Ramos (cell line): ENCODE measurements at regions not wholly inside any gene's neighbourhood (a gene's known extent, or its start where the extent isn't known, plus 50 kb on each side); places are given as distances from the start of the nearest gene placed in this dataset.

Source experiments
- in situ Hi-C: fragments of 300-500 bp; cut with MboI; formaldehyde crosslinking; loops from one replicate; pipeline ENCODE4 v1.14.3; 2022; ENCODE audit warnings: low sequenced_read_pairs; ENCODE audit not compliant: unreplicated experiment

DNA sequence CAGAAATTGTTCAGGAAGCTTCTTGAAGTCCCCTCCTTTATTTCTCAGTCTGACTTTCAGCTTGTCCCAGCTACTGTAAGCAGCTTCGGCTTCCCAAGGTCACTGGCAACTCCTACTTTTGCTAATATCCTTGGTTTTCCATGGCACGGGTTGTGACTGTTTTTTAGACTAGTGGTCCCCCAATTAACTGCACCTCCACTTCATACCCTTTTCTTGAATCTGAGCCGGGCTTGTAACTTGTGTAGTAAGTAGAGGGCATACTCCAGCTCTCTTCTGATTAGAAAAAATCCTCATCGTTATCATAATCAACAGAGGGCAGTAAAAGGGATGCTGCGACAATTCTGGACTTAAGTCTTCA, 162.3 kb upstream of the TNFAIP3 start:
- in situ Hi-C loops = loop anchor here (5.0 to 25.0 kb wide), 3 partner anchors 163 to 408 kb away; partner anchors contain the start of genes PERP and TNFAIP3

DNA sequence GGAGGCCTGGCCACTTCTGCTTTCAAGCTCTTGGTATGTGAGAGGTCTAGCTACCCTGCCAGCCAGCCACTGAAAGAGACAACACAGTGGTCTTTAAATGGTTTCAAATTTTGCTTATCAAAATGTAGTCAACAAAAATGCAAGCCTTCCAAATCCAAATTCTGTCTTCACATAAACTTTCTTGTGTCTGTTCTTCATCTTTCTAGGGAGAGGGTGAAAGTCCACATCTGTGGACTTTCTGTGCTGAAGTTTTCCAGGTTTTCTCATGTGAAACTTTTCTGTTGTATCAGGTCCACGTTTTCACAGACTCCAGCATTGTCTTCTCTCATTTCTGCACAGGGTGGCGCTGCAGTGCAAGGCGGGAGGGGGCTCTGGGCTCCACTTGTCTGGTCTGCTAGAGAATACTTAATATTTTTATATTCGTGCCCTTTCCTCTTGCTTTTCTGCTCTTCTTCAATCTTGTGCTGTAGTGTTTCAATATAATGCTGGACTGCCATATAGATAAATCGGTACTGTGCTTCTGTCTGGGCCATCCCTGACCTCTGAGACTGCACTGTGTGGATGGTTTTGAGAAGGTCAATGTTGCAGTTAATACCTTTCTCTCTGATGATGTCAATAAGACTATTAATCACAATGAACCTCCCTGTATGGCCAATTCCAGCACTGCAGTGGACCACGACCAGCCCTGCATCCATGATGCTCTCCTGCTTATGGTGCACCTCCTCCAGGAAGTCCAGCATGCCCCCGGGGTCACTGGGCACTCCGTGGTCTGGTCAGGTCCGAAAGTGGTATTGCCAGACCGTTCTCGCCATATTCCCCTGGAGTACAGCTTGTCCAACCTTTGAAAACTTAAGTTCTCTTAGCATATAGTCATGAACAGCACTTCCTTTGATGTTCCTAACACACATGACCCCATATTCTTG, 161.6 kb upstream of the TNFAIP3 start:
- in situ Hi-C loops = loop anchor here (5.0 to 25.0 kb wide), 3 partner anchors 162 to 407 kb away; partner anchors contain the start of genes PERP and TNFAIP3

DNA sequence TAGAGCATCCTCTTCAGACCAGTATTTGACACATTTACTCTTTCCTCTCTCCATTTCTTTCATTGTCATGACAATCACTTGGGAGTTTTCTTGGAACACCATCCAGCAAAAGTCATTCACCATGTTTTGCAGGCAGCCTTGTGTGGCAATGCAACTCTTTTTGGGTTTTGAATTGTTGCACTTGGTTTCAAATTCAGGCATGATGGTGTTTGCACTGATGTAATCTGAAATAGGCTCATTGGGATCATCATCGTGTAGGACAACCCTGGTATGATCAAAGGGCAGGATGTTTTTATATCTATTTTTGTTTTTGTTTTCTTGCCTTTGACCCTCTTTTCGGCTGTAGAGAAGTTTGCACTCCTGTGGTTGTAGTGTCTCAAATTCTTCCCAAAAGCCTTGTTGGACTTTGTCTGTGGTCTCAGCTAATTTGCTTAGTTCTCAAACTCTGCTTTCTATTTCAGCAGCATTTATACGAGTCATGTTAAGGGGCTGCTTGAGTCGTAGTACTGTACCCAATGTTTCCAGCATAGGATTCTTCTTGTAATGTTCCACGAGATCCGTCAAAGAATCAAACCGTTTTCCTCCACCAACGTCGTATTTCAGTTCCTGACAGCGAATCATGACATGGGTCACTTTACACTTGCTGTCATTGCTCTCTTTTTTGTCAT, 160.8 kb upstream of the TNFAIP3 start:
- in situ Hi-C loops = loop anchor here (5.0 to 25.0 kb wide), 3 partner anchors 161 to 406 kb away; partner anchors contain the start of genes PERP and TNFAIP3

DNA sequence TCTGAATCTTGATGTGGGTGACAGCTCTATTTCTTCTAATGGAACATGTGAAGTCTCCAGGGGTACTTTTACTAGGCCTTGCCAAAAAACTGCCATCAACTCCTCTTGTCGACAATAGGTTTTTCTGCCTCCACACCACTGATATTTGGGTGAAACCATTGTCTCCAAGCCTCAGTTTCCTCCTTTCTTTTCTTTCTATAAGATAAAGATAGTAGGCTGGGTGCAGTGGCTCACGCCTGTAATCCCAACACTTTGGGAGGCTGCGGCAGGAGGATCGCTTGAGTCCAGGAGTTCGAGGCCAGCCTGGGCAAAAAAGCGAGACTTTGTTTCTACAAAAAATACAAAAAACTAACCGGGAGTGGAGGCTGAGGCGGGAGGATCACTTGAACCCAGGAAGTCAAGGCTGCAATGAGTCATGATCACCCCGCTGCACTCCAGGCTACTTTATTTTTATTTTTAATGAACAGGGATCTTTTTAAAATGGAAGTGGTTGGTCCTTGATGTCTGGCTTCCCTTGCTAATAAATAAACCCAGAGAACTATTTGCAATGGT, 159.9 kb upstream of the TNFAIP3 start:
- in situ Hi-C loops = loop anchor here (5.0 to 25.0 kb wide), 3 partner anchors 160 to 405 kb away; partner anchors contain the start of genes PERP and TNFAIP3

DNA sequence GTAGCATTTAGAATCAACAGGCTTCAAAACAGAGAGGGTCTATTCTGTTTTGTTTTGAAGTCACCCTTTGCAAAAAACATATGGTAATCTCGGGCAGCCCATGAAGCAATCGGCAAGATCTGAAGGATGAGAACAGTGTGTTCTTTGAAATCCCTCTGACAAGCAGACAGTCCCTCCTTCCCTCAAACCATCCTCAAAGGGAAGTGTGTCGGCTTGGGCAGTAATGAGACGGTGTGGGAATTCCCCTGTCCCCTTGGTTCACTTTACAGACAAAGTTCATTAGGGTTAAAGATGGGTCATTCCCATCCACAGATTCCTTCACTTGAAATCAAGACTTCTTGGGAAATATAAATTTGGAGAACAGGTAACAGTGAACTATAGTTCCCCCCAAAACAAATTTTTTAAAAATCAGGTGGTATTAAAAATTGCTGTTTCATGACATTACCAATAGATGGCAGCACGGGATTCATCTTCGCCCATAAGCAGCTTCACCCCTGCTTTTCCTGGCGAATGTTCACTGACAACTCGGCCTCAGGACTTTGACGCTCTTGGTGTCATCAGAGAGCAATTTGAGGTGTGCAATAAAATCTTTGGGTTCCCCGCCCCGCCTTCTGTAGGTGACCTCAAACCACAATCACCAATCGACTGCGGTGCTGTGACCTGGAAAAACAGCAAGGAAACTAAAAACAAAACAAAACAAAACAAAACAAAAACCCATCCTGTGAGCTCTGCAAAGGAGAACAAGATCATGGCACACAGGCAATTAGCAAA, 159.3 kb upstream of the TNFAIP3 start:
- in situ Hi-C loops = loop anchor here (5.0 to 25.0 kb wide), 3 partner anchors 160 to 405 kb away; partner anchors contain the start of genes PERP and TNFAIP3

DNA sequence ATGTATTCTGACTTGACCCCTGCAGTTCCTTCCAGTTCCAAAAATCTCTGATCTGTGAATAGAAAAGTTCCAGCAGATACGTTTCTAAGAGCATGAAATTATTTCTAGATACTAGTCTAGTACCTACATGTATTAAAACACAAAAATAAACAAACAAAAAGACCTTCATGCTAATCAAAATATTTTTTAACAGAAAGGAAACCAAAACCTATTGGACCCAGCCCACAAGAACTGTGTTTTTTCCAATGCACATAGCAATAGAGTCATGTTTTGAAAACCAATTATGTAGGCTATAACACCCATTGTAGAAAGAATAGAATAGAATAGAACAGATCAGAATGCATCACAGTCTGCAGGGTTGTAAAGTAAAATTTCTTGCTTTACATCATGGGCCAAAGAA, 158.6 kb upstream of the TNFAIP3 start:
- in situ Hi-C loops = loop anchor here (5.0 to 25.0 kb wide), 3 partner anchors 159 to 404 kb away; partner anchors contain the start of genes PERP and TNFAIP3

DNA sequence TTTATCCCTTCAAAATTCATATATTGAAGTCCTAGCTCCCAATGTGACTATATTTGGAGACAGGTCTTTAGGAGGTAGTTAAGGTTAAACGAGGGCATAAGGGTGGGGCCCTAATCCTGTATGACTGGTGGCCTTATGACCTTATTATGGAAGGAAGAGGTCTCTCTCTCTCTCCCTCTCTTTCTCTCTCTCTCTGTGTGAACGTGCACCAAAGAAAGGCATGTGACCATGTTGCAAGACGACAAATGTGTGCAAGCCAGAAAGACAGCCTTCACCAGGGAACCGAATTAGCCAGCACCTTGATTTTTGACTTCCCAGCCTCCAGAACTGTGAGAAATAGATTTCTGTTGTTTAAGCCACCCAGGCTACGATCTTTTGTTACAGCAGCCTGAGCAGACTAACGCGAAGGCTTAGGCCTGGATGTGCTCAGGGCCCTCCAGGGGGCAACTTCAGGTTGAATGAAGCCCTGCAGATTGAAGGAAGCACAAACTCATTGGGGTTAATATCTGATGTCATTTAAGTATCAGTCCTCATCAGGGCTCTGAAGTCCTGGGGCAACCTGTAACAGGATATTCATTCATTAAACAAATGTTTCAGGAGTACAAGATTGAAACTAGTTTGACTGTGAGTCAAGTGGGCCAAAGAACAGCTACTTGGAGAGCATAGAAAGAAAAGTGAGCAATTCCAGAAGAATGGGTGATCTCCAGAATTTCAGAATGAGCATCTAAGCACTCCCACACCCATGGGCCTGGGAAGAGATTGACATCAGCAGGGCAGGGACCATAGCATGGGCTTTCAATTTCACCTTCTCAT, 157.4 kb upstream of the TNFAIP3 start:
- in situ Hi-C loops = loop anchor here (5.0 to 25.0 kb wide), 3 partner anchors 158 to 403 kb away; partner anchors contain the start of genes PERP and TNFAIP3

DNA sequence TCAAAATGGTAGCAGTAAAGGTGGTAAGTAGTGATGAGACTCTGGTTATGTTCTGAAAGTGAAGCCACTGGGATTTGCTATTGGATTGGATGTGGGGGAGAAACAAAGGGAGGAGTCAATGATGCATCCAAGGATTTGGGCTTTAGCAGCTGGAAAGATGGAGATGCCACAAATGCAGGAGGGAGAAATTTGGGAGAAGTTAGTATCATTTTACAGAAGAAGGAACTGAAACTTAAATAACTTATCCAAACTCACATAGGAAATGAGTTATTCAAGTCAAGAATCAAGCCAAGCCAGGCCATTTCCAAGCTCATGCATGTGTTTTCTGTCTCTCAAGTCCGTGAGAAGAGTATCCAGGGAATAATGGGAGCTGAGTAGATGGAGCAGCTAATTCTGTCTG, 155.1 kb upstream of the TNFAIP3 start:
- in situ Hi-C loops = loop anchor here (25.0 kb wide), 1 partner anchor 400 kb away; the partner anchor contains the start of gene PERP

DNA sequence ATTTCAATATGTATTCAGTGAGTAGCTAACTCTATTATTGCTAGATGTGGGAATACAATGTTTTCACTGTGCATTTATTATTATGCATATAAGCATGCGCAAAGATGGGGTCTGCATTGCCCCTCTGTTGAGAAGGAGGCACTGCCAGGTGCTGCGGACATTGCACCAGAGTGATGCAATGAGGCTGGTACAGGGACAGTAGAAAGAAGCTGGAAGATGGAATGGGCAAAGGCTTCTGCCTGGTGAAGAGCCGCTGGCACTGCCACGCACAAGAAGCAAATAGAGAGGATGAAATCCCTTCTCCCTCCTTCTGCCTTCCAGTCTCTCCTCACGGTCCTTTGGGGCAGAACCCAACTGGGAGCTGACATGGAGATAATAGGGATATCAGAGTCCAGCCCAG, 154.5 kb upstream of the TNFAIP3 start:
- in situ Hi-C loops = loop anchor here (25.0 kb wide), 1 partner anchor 400 kb away; the partner anchor contains the start of gene PERP

DNA sequence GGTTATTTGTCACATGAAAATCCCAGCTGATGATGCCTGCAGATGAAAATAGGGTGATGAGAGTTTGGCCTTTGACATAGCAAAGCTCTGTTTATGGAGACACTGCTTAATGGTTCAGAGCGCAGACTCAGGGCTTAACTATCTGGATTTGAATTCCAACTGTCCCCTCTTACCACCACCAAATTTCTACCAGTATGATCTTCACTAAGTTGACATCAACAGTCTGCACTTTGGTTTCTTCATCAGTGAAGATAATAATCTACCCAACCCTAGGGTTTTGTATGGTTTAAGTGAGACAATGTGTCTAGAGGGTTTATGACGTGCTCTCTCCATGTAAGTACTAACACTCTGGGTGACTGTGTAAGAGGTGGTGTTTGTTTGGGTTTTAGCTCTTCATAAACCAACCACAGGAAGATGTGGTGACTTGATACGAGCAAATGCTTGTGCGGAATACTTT, 151.4 kb upstream of the TNFAIP3 start:
- in situ Hi-C loops = loop anchor here (25.0 kb wide), 1 partner anchor 397 kb away; the partner anchor contains the start of gene PERP

DNA sequence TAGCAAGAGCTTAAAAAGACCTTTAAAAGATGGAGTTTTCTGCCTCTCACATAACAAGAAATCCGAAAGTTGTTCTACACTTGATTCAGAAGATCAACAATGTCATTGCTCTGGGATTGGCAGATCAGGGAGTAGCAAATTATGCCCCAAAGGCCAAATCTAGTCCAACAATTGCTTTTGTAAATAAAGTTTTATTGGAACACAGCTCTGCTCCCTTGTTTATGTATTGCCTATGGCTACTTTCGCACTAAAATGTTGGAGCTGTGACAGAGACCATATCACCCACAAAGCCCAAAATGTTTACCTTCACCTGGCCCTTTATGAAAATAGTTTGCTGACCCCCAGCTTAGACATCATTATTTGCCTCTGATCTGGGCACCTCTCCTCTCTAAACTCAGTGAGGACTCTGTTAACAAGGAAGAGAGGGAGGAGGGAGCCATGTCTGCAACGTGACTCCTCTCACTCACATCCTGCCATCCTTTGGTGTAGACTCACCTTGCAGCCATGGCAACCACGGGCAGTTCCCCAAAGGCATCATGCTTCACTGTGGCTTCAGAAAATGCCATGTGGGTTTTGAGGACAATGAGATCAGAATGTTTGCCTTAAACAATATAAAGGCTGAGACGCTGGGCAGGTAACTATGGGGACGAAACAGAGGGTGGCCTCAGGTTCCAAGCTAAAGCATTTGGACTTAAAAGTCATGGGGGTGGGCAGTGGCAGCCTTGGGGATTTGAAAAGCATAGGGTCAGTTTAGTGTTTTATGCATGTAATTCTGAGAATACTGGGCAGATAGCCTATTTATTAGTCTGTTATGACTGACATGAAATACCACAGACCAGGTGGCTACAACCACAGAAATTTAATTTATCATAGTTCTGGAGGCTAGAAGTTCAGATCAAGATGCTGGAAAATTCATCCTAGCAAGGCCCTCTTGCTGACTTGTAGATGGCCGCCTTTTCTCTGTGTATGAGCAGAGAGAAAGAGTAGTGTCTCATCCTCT, 149.7 kb upstream of the TNFAIP3 start:
- in situ Hi-C loops = loop anchor here (25.0 kb wide), 1 partner anchor 395 kb away; the partner anchor contains the start of gene PERP

DNA sequence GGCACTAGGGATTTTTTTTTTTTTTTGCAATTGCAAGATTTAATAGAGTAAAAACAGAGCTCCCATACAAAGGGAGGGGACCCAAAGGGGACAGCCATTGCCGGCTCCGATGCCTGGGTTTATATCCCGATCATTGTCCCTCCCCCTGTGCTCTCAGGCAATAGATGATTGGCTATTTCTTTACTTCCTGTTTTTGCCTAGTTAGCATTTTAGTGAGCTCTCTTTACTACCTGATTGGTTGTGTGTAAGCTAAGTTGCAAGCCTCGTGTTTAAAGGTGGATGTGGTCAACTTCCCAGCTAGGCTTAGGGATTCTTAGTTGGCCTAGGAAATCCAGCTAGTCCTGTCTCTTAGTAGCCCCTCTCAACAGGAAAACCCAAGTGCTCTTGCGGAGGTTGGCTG, 148.2 kb upstream of the TNFAIP3 start:
- in situ Hi-C loops = loop anchor here (25.0 kb wide), 1 partner anchor 393 kb away; the partner anchor contains the start of gene PERP

DNA sequence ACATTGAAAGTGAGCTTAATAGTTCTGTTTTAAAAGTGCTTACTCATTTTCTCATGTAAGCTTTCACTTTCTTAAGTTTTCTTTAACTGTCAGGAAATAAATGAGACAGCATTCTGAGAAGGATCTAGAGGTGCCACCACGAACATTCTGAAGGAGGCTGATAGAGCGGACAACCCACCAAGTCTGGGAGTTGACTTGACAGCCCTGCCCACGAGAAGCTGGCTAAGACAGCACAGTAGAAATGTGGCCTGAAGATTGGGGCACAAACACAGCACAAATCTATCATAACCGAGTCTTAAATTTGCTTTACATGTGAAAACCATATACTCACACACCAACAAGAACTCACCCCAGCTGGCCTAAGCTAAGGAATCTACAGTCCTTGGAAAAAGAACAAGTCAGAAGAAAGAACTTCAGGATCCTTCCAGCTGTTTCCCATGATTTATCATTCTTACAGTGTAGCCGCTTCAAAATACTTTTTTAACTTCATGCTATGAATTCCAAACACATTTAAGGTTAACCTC, 144.2 kb upstream of the TNFAIP3 start:
- in situ Hi-C loops = loop anchor here (25.0 kb wide), 1 partner anchor 389 kb away; the partner anchor contains the start of gene PERP

DNA sequence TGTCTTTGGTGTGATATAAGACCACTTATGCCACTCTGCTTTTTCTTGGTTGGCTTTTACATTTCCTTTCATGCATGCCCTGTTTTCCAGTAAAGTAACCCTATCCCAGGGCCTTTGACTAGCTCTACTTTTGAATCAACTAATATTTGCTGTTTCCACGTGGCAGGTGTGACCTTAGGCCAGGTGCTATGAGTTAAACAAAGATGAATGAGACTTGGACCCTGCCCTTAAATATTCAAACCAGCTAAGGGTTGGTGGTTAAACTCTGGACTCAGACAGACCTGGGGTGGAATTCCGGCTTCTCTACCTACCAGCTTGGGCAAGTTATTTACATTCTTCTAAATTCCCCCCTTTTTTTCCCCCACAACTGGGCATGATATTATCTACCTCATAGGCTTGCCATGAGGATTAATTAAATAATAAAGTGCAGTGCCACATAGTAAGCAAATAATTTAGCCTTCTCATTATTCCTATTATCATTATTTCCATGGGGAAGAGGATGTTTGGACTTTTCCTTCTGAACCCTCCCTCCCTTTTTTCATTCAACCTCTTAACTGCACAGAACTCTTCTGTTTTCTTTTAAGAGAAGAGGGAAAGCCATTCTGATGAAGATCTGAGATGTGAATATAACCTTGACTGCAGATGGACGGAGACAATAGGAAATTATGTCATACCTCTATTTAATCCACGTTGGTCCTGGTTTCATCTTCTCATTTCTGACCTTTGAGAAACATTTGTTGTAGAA, 143.6 kb upstream of the TNFAIP3 start:
- in situ Hi-C loops = loop anchor here (25.0 kb wide), 1 partner anchor 389 kb away; the partner anchor contains the start of gene PERP

DNA sequence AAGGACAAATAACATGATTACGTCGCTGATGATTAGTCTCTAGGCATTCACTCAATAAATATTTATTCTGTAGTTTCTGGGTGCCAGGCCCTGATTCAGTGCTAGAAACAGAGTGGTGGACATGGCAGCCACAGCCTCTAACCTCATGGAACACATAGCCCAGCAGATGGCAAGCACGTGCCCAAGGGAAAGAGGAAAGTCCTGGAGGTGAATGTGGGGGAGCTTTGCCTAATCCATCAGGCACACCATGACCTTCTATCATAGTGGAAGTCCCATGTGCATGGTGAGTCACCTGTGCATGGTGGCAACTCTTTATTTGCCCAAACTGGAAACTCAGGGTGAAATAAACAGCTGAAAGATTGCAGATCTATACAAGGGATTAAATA, 143.0 kb upstream of the TNFAIP3 start:
- in situ Hi-C loops = loop anchor here (25.0 kb wide), 1 partner anchor 388 kb away; the partner anchor contains the start of gene PERP
